GM21723 (cell line): ENCODE measurements at regions not wholly inside any gene's neighbourhood (a gene's known extent, or its start where the extent isn't known, plus 50 kb on each side); places are given as distances from the start of the nearest gene placed in this dataset.

ENCODE experiments used
- ATAC-seq: cut with Tn5 transposase; IDR thresholded peaks from one replicate; pipeline ENCODE4 v1.9.1; 2021; ENCODE audit warnings: mild to moderate bottlenecking, moderate library complexity; ENCODE audit not compliant: unreplicated experiment

GRCh38 chr6:133818320-133818719, 70.6 kb upstream of the TCF21 start:
- ATAC-seq: no peak

DNA sequence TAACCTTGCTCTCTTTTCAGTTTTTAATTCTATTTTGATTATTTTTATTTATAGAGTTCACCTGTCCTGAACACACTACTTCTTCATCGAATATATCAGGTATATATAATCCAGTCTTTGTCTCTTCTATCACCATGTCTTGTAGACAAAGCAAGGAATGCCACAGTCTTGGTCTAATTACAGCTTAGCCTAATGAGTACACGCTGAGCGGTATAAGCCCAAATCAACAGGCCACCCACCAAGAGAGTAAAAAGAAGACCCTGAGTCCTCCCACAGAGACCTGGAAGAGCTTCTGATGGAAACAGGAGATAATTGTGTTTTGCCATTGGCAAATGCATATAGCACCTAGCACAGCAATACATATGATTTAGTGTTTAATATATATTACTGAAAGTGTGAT, 68.7 kb upstream of the TCF21 start:
- no peak for ATAC-seq

GRCh38 chr6:133827766-133828165, 61.1 kb upstream of the TCF21 start:
- no peak for ATAC-seq

DNA sequence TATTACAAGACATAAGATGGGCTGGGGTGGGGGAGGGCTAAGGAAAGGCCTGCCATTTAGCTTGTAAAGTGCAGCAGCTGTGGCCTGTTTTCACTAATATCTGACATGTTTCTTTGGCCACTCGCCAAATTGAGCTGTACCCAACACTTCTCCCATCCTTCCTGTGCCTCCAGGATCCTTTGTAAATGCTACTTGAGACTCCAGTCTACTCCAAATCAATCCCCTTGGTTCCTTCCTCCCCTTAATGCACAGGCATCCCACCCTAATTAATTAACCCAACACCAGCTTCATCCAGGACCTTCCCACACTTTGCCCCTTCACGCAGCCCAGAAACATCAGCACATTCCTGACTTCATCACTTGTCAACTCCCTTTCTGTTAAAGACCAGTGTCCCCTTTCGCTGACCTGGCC, 55.0 kb upstream of the TCF21 start:
- no peak for ATAC-seq

GRCh38 chr6:133834472-133835170, 54.3 kb upstream of the TCF21 start:
- ATAC-seq: no peak

DNA sequence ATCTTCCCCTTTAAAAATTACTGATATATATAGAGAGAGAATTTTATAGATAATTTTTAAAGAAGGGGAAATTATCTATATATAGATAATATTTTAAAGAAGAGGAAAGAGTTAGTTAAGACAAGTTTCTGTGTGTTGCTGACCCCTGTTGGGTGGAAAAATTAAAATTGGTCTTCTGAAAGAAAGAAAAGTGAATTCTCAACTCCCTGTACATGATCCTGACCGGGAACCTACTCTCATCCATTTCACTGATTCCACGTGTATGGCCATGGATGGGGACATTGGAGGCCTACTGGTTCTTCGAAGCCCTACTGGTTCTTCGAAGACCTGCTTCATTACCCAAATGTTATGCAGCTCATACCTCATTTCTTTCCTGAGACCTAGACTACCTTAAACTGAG, 53.0 kb upstream of the TCF21 start:
- no peak for ATAC-seq

DNA sequence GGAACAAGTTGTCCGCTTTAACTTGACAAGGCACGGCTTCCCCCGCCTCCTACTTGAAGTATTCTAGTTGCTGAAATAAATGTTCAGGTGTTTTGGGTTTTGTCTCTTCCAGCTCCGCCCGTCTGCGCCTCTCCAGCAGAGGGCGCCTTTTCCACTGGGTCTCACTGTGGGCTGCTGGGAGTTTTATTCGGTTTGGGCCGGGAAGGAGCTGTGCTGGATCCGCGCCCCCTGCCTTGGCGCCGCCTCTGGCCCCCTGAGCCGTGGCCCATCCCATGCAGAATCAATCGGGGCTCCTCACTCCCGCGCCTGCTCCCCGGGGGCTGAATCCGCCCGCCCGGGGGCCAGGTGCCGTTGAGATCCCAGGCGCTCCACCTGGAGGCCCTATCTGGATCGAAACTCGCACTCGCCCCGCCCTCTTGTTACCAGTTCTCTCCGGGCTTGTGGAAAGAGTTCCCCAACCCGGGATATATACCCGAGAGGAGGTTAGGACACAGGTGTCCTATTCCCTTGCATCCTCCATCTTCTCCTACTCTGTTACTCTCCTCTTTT, 51.0 kb upstream of the TCF21 start:
- peak; percentile 90 for ATAC-seq
